ENCODE measurements at regions not wholly inside any gene's neighbourhood (a gene's known extent, or its start where the extent isn't known, plus 50 kb on each side); places are given as distances from the start of the nearest gene placed in this dataset.

GRCh38 chr3:56985460-56985859 is 75.0 kb upstream of the SPATA12 start:
- no peak for DNase-seq (ENCODE audit: low spot score)

- no peak for DNase-seq (ENCODE audit: low spot score)
Measured at GRCh38 chr3:56983427-56983826, 77.0 kb upstream of the SPATA12 start.

GRCh38 chr3:56981445-56982230 is 78.8 kb upstream of the SPATA12 start:
- no peak for DNase-seq (ENCODE audit: low spot score)

- no peak for DNase-seq (ENCODE audit: low spot score)
Measured at GRCh38 chr3:56980798-56981390, 79.6 kb upstream of the SPATA12 start.

- no peak for DNase-seq (ENCODE audit: low spot score)
Measured at GRCh38 chr3:56980243-56980642, 80.2 kb upstream of the SPATA12 start.

- DNase-seq (ENCODE audit: low spot score), result no peak
Measured at GRCh38 chr3:56979791-56980190, 80.7 kb upstream of the SPATA12 start.

- DNase-seq (ENCODE audit: low spot score), result no peak
Measured at GRCh38 chr3:56977561-56977889, 82.9 kb upstream of the SPATA12 start.

GRCh38 chr3:56976651-56977560 is 83.6 kb upstream of the SPATA12 start:
- no peak for DNase-seq (ENCODE audit: low spot score)

- no peak for DNase-seq (ENCODE audit: low spot score)
Measured at GRCh38 chr3:56975567-56975966, 84.9 kb upstream of the SPATA12 start.

- DNase-seq (ENCODE audit: low spot score), result no peak
Measured at GRCh38 chr3:56974247-56974930, 86.1 kb upstream of the SPATA12 start.

- DNase-seq (ENCODE audit: low spot score), result no peak
Measured at GRCh38 chr3:56971816-56972215, 88.6 kb upstream of the SPATA12 start.

- DNase-seq (ENCODE audit: low spot score), result no peak
Measured at GRCh38 chr3:56971261-56971660, 89.2 kb upstream of the SPATA12 start.

- no peak for DNase-seq (ENCODE audit: low spot score)
Measured at GRCh38 chr3:56970461-56970879, 90.0 kb upstream of the SPATA12 start.

- DNase-seq (ENCODE audit: low spot score), result no peak
Measured at GRCh38 chr3:56969851-56970250, 90.6 kb upstream of the SPATA12 start.

- no peak for DNase-seq (ENCODE audit: low spot score)
Measured at GRCh38 chr3:56966509-56966908, 94.0 kb upstream of the SPATA12 start.

GRCh38 chr3:56966104-56966503 is 94.4 kb upstream of the SPATA12 start:
- DNase-seq (ENCODE audit: low spot score), result no peak

- no peak for DNase-seq (ENCODE audit: low spot score)
Measured at GRCh38 chr3:56962922-56963321, 97.5 kb upstream of the SPATA12 start.

GRCh38 chr3:56962206-56962605 is 98.3 kb upstream of the SPATA12 start:
- no peak for DNase-seq (ENCODE audit: low spot score)

GRCh38 chr3:56960234-56960917 is 100.1 kb upstream of the SPATA12 start:
- no peak for DNase-seq (ENCODE audit: low spot score)

GRCh38 chr3:56958879-56959278 is 101.6 kb upstream of the SPATA12 start:
- no peak for DNase-seq (ENCODE audit: low spot score)

- DNase-seq (ENCODE audit: low spot score), result no peak
Measured at GRCh38 chr3:56957522-56957921, 102.9 kb upstream of the SPATA12 start.

GRCh38 chr3:56956906-56957305 is 103.6 kb upstream of the SPATA12 start:
- DNase-seq (ENCODE audit: low spot score), result no peak
